ENCODE measurements at regions not wholly inside any gene's neighbourhood (a gene's known extent, or its start where the extent isn't known, plus 50 kb on each side); places are given as distances from the start of the nearest gene placed in this dataset.
"Not testable (repeated sequence)": the region's sequence is repeated elsewhere in the genome, so short reads cannot be mapped to it uniquely, and the experiment has no call there.

GRCh38 chr7:88586890-88587289 lies 172.6 kb upstream of the ZNF804B start:
- DNase-seq (ENCODE audit: low spot score), result no peak
- no peak for TF ChIP-seq CTCF (IDR thresholded peaks at IDR 0.05)
- H3K27me3 ChIP-seq (replicated peaks; ENCODE audit: insufficient read depth), result no peaks in the 10 kb centered on the region
- H3K27ac ChIP-seq, result no peak overlapping the region
- no peak overlapping the region for H3K4me3 ChIP-seq
- H3K4me1 ChIP-seq (ENCODE audit: control insufficient read depth in 1 of 2, low read depth in 2 of 2), result no peaks in the 10 kb centered on the region
- no peaks in the 10 kb centered on the region for H3K36me3 ChIP-seq
- no peak for ATAC-seq (ENCODE audit: insufficient number of reproducible peaks, low FRiP score, low read depth)
- no peaks in the 10 kb centered on the region for H3K9me3 ChIP-seq

- no peaks in the 10 kb centered on the region for H3K4me1 ChIP-seq (ENCODE audit: control insufficient read depth in 1 of 2, low read depth in 2 of 2)
- H3K36me3 ChIP-seq, result no peaks in the 10 kb centered on the region
- H3K9me3 ChIP-seq, result no peaks in the 10 kb centered on the region
- H3K27me3 ChIP-seq (replicated peaks; ENCODE audit: insufficient read depth), result no peaks in the 10 kb centered on the region
- H3K27ac ChIP-seq, result no peak overlapping the region
- DNase-seq (ENCODE audit: low spot score) (no peak), ATAC-seq (ENCODE audit: insufficient number of reproducible peaks, low FRiP score, low read depth) (no peak)
- TF ChIP-seq CTCF (IDR thresholded peaks at IDR 0.05), result no peak
- H3K4me3 ChIP-seq, result no peak overlapping the region
Observed at GRCh38 chr7:88586219-88586618, 173.3 kb upstream of the ZNF804B start.

- Histone ChIP-seq H3K4me3 (no peak overlapping the region), H3K4me1 (ENCODE audit: control insufficient read depth in 1 of 2, low read depth in 2 of 2) (no peaks in the 10 kb centered on the region), H3K9me3 (no peaks in the 10 kb centered on the region), H3K27me3 (replicated peaks; ENCODE audit: insufficient read depth) (no peaks in the 10 kb centered on the region), H3K36me3 (no peaks in the 10 kb centered on the region), H3K27ac (no peak overlapping the region)
- TF ChIP-seq CTCF (IDR thresholded peaks at IDR 0.05), result no peak
- DNase-seq (ENCODE audit: low spot score) (no peak), ATAC-seq (ENCODE audit: insufficient number of reproducible peaks, low FRiP score, low read depth) (no peak)
Observed at GRCh38 chr7:88576720-88577119, 182.8 kb upstream of the ZNF804B start.

GRCh38 chr7:88566162-88566729 lies 193.3 kb upstream of the ZNF804B start:
- H3K4me3 ChIP-seq, result no peak overlapping the region
- no peaks in the 10 kb centered on the region for H3K9me3 ChIP-seq
- ATAC-seq (ENCODE audit: insufficient number of reproducible peaks, low FRiP score, low read depth) (no peak), DNase-seq (ENCODE audit: low spot score) (no peak)
- no peaks in the 10 kb centered on the region for H3K27me3 ChIP-seq (replicated peaks; ENCODE audit: insufficient read depth)
- H3K36me3 ChIP-seq, result no peaks in the 10 kb centered on the region
- H3K4me1 ChIP-seq (ENCODE audit: control insufficient read depth in 1 of 2, low read depth in 2 of 2), result no peaks in the 10 kb centered on the region
- TF ChIP-seq CTCF (IDR thresholded peaks at IDR 0.05), result no peak
- no peak overlapping the region for H3K27ac ChIP-seq

GRCh38 chr7:88565401-88565800 lies 194.1 kb upstream of the ZNF804B start:
- Histone ChIP-seq H3K9me3 (no peaks in the 10 kb centered on the region), H3K4me1 (ENCODE audit: control insufficient read depth in 1 of 2, low read depth in 2 of 2) (no peaks in the 10 kb centered on the region), H3K27ac (no peak overlapping the region), H3K4me3 (no peak overlapping the region), H3K27me3 (replicated peaks; ENCODE audit: insufficient read depth) (no peaks in the 10 kb centered on the region), H3K36me3 (no peaks in the 10 kb centered on the region)
- DNase-seq (ENCODE audit: low spot score) (no peak), ATAC-seq (ENCODE audit: insufficient number of reproducible peaks, low FRiP score, low read depth) (no peak)
- no peak for TF ChIP-seq CTCF (IDR thresholded peaks at IDR 0.05)

GRCh38 chr7:88556441-88556840 lies 203.1 kb upstream of the ZNF804B start:
- not testable (repeated sequence) for DNase-seq (ENCODE audit: low spot score); H3K27me3 ChIP-seq (replicated peaks; ENCODE audit: insufficient read depth); H3K4me1 ChIP-seq (ENCODE audit: control insufficient read depth in 1 of 2, low read depth in 2 of 2); H3K27ac ChIP-seq; H3K36me3 ChIP-seq; ATAC-seq (ENCODE audit: insufficient number of reproducible peaks, low FRiP score, low read depth); H3K4me3 ChIP-seq; H3K9me3 ChIP-seq

- H3K27ac ChIP-seq; ATAC-seq (ENCODE audit: insufficient number of reproducible peaks, low FRiP score, low read depth); H3K27me3 ChIP-seq (replicated peaks; ENCODE audit: insufficient read depth); H3K4me3 ChIP-seq; H3K9me3 ChIP-seq; H3K4me1 ChIP-seq (ENCODE audit: control insufficient read depth in 1 of 2, low read depth in 2 of 2); H3K36me3 ChIP-seq; DNase-seq (ENCODE audit: low spot score): not testable (repeated sequence)
Observed at GRCh38 chr7:88554847-88555246, 204.7 kb upstream of the ZNF804B start.
